HCT116 (cell line): ENCODE measurements at regions not wholly inside any gene's neighbourhood (a gene's known extent, or its start where the extent isn't known, plus 50 kb on each side); places are given as distances from the start of the nearest gene placed in this dataset.

Experiments used
- ATAC-seq: fragments of 200-7000 bp; cut with Tn5 transposase; 2 replicates; pipeline ENCODE4 v1.9.1; 2020; ENCODE audit warnings: mild to moderate bottlenecking, moderate library complexity
- BruUV-seq: library from RNA; stranded (reverse); fragments of 400-500 nt; replicated peaks from 2 replicates; lab custom pipeline; 2021; lab: Mats Ljungman, UMichigan
- CTCF ChIA-PET: fragments of 300-600 bp; sonication (Branson Sonifier 250); formaldehyde crosslinking; loops from one replicate; lab custom pipeline; 2021; ENCODE audit warnings: antibody characterized with exemption; lab: Charles Lee
- POLR2A ChIA-PET: fragments of 300-600, 350-600 bp; sonication (Branson Sonifier 250); formaldehyde crosslinking; loops from one replicate; lab custom pipeline; 2021; ENCODE audit warnings: antibody characterized with exemption; lab: Charles Lee
- RAD21 ChIA-PET, 2 experiments: fragments of 300-600 bp; sonication (Branson Sonifier 250); formaldehyde crosslinking; loops; one replicate each; lab custom pipeline; 2023; ENCODE audit warnings: low total read pairs in 2 of 2; ENCODE audit not compliant: uncharacterized antibody in 2 of 2, unreplicated experiment in 2 of 2, low non-redundant PET in 1 of 2; lab: Charles Lee
- DNase-seq: peaks from one replicate; pipeline ENCODE4 v3.0.0-alpha.2; 2010; ENCODE audit warnings: low read depth, low spot score
- H2AFZ ChIP-seq: fragments of 200-600 bp; shearing (Covaris generic), sonication (generic); 2 replicates; pipeline ENCODE4 v1.6.1; 2017; ENCODE audit warnings: low read depth, mixed run types, mixed read lengths, antibody characterized with exemption, low read length; ENCODE audit not compliant: poor library complexity, severe bottlenecking
- H3K27ac ChIP-seq: 2 replicates; pipeline ENCODE4 v1.5.1; 2012; ENCODE audit warnings: low read depth, low read length
- H3K27me3 ChIP-seq: fragments of 200-600 bp; sonication (generic); 2 replicates; pipeline ENCODE4 v1.6.1; 2016; ENCODE audit warnings: mixed run types, low read length, mixed read lengths; ENCODE audit not compliant: insufficient read depth
- H3K36me3 ChIP-seq, 2 experiments: fragments of 200-500 bp in 1 of 2; fragments of 200-600 bp in 1 of 2; sonication (Bioruptor generic) in 1 of 2; sonication (generic) in 1 of 2; 2 replicates each; pipeline versions ENCODE4 v1.5.1 to v1.6.1; 2014 to 2016; ENCODE audit warnings: low read length in 2 of 2, inconsistent platforms in 1 of 2, mixed read lengths in 1 of 2, mixed run types in 1 of 2; ENCODE audit not compliant: insufficient read depth in 2 of 2, control insufficient read depth in 1 of 2
- H3K4me1 ChIP-seq, 2 experiments: fragments of 200-600 bp in 1 of 2; sonication (generic) in 1 of 2; 2 replicates each; pipeline versions ENCODE4 v1.5.1 to v1.6.1; 2012 to 2017; ENCODE audit warnings: low read length in 2 of 2, inconsistent platforms in 1 of 2, mild to moderate bottlenecking in 1 of 2, mixed read lengths in 1 of 2, mixed run types in 1 of 2, moderate library complexity in 1 of 2; ENCODE audit not compliant: insufficient read depth in 2 of 2, control insufficient read depth in 1 of 2
- H3K4me2 ChIP-seq: fragments of 200-600 bp; sonication (generic); 2 replicates; pipeline ENCODE4 v1.6.1; 2017; ENCODE audit warnings: mixed run types, low read length, mixed read lengths
- H3K4me3 ChIP-seq, 2 experiments: fragments of 200-600 bp in 1 of 2; sonication (generic) in 1 of 2; replicated peaks in 1 of 2; 2 replicates each; pipeline ENCODE4 v1.5.1; 2011 to 2016; ENCODE audit warnings: low read length in 2 of 2, control low read depth in 1 of 2, low read depth in 1 of 2, mild to moderate bottlenecking in 1 of 2, mixed read lengths in 1 of 2, mixed run types in 1 of 2
- H3K79me2 ChIP-seq: fragments of 200-600 bp; sonication (generic); 2 replicates; pipeline ENCODE4 v1.6.1; 2017; ENCODE audit warnings: mild to moderate bottlenecking, mixed run types, low read length, moderate library complexity, mixed read lengths; ENCODE audit not compliant: insufficient read depth
- H3K9ac ChIP-seq: fragments of 200-600 bp; sonication (generic); 2 replicates; pipeline ENCODE4 v1.6.1; 2016; ENCODE audit warnings: low read length, mixed read lengths
- H3K9me2 ChIP-seq: fragments of 200-600 bp; sonication (generic), shearing (Covaris generic); 2 replicates; pipeline ENCODE4 v1.6.1; 2017; ENCODE audit warnings: mixed run types, mild to moderate bottlenecking, moderate library complexity; ENCODE audit not compliant: insufficient read depth
- H3K9me3 ChIP-seq, 2 experiments: fragments of 200-500 bp in 1 of 2; fragments of 200-600 bp in 1 of 2; sonication (Bioruptor generic) in 1 of 2; sonication (generic) in 1 of 2; 2 replicates each; pipeline ENCODE4 v1.6.1; 2014 to 2017; ENCODE audit warnings: low read length in 2 of 2, mixed read lengths in 2 of 2, inconsistent platforms in 1 of 2, low read depth in 1 of 2, mild to moderate bottlenecking in 1 of 2, mixed run types in 1 of 2, moderate library complexity in 1 of 2; ENCODE audit not compliant: control insufficient read depth in 1 of 2, insufficient read depth in 1 of 2
- H4K20me1 ChIP-seq: fragments of 200-600 bp; sonication (generic), shearing (Covaris generic); 2 replicates; pipeline ENCODE4 v1.6.1; 2017; ENCODE audit warnings: mixed run types, mild to moderate bottlenecking, moderate library complexity; ENCODE audit not compliant: insufficient read depth
- CEBPB ChIP-seq: IDR thresholded peaks from 2 replicates; pipeline ENCODE4 v1.6.1; 2012; ENCODE audit warnings: low read depth
- EGR1 ChIP-seq: IDR thresholded peaks from 2 replicates; pipeline ENCODE4 v1.6.1; 2012; ENCODE audit warnings: low read depth
- ELF1 ChIP-seq: IDR thresholded peaks from 2 replicates; pipeline ENCODE4 v1.6.1; 2012; ENCODE audit warnings: low read depth, borderline replicate concordance
- EZH2 ChIP-seq: fragments of 200-600 bp; sonication (generic); IDR thresholded peaks from 2 replicates; pipeline ENCODE4 v1.6.1; 2017; ENCODE audit warnings: antibody characterized with exemption, mixed run types
- POLR2A ChIP-seq: IDR thresholded peaks from 2 replicates; pipeline ENCODE4 v1.7.0; 2011; ENCODE audit warnings: borderline replicate concordance; ENCODE audit not compliant: insufficient read depth, insufficient read length; ENCODE audit errors: extremely low read depth
- RAD21 ChIP-seq: IDR thresholded peaks from 2 replicates; pipeline ENCODE4 v1.6.1; 2012; ENCODE audit warnings: low read depth, mild to moderate bottlenecking
- SIN3A ChIP-seq: IDR thresholded peaks from 2 replicates; pipeline ENCODE4 v1.6.1; 2012; ENCODE audit warnings: low read depth
- SP1 ChIP-seq: IDR thresholded peaks from 2 replicates; pipeline ENCODE4 v1.6.1; 2012; ENCODE audit warnings: low read depth
- SRF ChIP-seq: IDR thresholded peaks from 2 replicates; pipeline ENCODE4 v1.6.1; 2012; ENCODE audit warnings: low read depth
- TCF7L2 ChIP-seq: IDR thresholded peaks from 2 replicates; pipeline ENCODE4 v1.7.0; 2011; ENCODE audit warnings: borderline replicate concordance, inconsistent platforms; ENCODE audit not compliant: insufficient read depth, insufficient read length; ENCODE audit errors: extremely low read depth
- YY1 ChIP-seq: IDR thresholded peaks from 2 replicates; pipeline ENCODE4 v1.6.1; 2011; ENCODE audit warnings: low read length, low read depth, moderate library complexity, mild to moderate bottlenecking; ENCODE audit not compliant: insufficient replicate concordance; ENCODE audit errors: extremely low read depth
- ZFX ChIP-seq: fragments of 450-650 bp; IDR thresholded peaks from 2 replicates; pipeline ENCODE4 v1.6.1; 2017
- intact Hi-C: fragments of 100-400 bp; cut with micrococcal nuclease; formaldehyde crosslinking; loops from 2 replicates; pipeline ENCODE4 v1.10.0; 2022
- TF ChIP-seq, protein P1 (sequence below): IDR thresholded peaks from 2 replicates; pipeline ENCODE4 v1.6.1; 2012
- TF ChIP-seq, protein P2 (sequence below), 3 experiments: fragments of 200-600 bp in 1 of 3; sonication (generic) in 1 of 3; IDR thresholded peaks in 2 of 3; conservative IDR thresholded peaks in 1 of 3; 2 replicates each; pipeline ENCODE4 v1.5.1; 2012 to 2017; ENCODE audit warnings: low read depth in 2 of 3, low read length in 2 of 3, antibody characterized with exemption in 1 of 3, borderline replicate concordance in 1 of 3, control low read depth in 1 of 3, mild to moderate bottlenecking in 1 of 3, mixed read lengths in 1 of 3, mixed run types in 1 of 3, moderate library complexity in 1 of 3; ENCODE audit not compliant: insufficient read depth in 1 of 3
- TF ChIP-seq, protein P3 (sequence below): IDR thresholded peaks from 2 replicates; pipeline ENCODE4 v1.6.1; 2011; ENCODE audit warnings: mild to moderate bottlenecking, low read length, moderate library complexity; ENCODE audit not compliant: insufficient replicate concordance; ENCODE audit errors: extremely low read depth
- TF ChIP-seq, protein P4 (sequence below): IDR thresholded peaks from 2 replicates; pipeline ENCODE4 v1.6.1; 2012; ENCODE audit warnings: low read depth
- TF ChIP-seq, protein P5 (sequence below): IDR thresholded peaks from 2 replicates; pipeline ENCODE4 v1.6.1; 2012

DNA sequence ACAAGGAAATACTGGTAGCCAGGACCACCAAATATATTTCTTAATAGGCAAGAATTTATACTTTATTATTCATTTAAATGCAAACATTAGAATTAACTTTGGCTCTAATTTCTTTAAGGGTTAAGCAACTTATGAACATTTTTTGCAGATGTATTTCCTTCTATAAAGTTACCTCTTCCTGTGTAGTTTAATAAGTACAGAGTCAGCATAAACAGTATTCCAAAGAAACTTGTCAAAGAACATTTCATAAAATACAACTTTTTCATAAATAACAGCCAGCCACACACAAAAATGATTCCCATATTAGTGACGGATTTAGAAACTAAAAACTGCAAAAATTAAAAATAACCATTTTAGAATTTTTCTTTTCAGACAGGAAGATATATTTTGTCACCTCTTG lies 723.2 kb downstream of the KCNJ2 start:
- no TSS peak for BruUV-seq
- no peak overlapping the region for H3K4me3 ChIP-seq
- RAD21 ChIA-PET: no interaction called here
- no peak for TF ChIP-seq SP1
- TF ChIP-seq EZH2: no peak
- TF ChIP-seq RAD21: no peak
- TF ChIP-seq ELF1: no peak
- TF ChIP-seq, protein P1, sequence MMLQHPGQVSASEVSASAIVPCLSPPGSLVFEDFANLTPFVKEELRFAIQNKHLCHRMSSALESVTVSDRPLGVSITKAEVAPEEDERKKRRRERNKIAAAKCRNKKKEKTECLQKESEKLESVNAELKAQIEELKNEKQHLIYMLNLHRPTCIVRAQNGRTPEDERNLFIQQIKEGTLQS: no peak
- TF ChIP-seq, protein P2, sequence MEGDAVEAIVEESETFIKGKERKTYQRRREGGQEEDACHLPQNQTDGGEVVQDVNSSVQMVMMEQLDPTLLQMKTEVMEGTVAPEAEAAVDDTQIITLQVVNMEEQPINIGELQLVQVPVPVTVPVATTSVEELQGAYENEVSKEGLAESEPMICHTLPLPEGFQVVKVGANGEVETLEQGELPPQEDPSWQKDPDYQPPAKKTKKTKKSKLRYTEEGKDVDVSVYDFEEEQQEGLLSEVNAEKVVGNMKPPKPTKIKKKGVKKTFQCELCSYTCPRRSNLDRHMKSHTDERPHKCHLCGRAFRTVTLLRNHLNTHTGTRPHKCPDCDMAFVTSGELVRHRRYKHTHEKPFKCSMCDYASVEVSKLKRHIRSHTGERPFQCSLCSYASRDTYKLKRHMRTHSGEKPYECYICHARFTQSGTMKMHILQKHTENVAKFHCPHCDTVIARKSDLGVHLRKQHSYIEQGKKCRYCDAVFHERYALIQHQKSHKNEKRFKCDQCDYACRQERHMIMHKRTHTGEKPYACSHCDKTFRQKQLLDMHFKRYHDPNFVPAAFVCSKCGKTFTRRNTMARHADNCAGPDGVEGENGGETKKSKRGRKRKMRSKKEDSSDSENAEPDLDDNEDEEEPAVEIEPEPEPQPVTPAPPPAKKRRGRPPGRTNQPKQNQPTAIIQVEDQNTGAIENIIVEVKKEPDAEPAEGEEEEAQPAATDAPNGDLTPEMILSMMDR (IDR thresholded peaks at IDR 0.05 in 2 of 3, conservative IDR thresholded peaks at IDR 0.05 in 1 of 3; ENCODE audit: borderline replicate concordance in 1 of 3, insufficient read depth in 1 of 3, low read depth in 2 of 3, low read length in 2 of 3): no peak
- no peak for TF ChIP-seq SIN3A
- TF ChIP-seq YY1: no peak
- TF ChIP-seq POLR2A: no peak
- no peak for TF ChIP-seq SRF
- no peak for TF ChIP-seq ZFX
- TF ChIP-seq EGR1: no peak
- no peak for TF ChIP-seq TCF7L2
- TF ChIP-seq, protein P3, sequence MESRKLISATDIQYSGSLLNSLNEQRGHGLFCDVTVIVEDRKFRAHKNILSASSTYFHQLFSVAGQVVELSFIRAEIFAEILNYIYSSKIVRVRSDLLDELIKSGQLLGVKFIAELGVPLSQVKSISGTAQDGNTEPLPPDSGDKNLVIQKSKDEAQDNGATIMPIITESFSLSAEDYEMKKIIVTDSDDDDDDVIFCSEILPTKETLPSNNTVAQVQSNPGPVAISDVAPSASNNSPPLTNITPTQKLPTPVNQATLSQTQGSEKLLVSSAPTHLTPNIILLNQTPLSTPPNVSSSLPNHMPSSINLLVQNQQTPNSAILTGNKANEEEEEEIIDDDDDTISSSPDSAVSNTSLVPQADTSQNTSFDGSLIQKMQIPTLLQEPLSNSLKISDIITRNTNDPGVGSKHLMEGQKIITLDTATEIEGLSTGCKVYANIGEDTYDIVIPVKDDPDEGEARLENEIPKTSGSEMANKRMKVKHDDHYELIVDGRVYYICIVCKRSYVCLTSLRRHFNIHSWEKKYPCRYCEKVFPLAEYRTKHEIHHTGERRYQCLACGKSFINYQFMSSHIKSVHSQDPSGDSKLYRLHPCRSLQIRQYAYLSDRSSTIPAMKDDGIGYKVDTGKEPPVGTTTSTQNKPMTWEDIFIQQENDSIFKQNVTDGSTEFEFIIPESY: no peak
- TF ChIP-seq, protein P4, sequence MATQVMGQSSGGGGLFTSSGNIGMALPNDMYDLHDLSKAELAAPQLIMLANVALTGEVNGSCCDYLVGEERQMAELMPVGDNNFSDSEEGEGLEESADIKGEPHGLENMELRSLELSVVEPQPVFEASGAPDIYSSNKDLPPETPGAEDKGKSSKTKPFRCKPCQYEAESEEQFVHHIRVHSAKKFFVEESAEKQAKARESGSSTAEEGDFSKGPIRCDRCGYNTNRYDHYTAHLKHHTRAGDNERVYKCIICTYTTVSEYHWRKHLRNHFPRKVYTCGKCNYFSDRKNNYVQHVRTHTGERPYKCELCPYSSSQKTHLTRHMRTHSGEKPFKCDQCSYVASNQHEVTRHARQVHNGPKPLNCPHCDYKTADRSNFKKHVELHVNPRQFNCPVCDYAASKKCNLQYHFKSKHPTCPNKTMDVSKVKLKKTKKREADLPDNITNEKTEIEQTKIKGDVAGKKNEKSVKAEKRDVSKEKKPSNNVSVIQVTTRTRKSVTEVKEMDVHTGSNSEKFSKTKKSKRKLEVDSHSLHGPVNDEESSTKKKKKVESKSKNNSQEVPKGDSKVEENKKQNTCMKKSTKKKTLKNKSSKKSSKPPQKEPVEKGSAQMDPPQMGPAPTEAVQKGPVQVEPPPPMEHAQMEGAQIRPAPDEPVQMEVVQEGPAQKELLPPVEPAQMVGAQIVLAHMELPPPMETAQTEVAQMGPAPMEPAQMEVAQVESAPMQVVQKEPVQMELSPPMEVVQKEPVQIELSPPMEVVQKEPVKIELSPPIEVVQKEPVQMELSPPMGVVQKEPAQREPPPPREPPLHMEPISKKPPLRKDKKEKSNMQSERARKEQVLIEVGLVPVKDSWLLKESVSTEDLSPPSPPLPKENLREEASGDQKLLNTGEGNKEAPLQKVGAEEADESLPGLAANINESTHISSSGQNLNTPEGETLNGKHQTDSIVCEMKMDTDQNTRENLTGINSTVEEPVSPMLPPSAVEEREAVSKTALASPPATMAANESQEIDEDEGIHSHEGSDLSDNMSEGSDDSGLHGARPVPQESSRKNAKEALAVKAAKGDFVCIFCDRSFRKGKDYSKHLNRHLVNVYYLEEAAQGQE: no peak
- no peak for TF ChIP-seq CEBPB
- TF ChIP-seq, protein P5, sequence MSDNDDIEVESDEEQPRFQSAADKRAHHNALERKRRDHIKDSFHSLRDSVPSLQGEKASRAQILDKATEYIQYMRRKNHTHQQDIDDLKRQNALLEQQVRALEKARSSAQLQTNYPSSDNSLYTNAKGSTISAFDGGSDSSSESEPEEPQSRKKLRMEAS: no peak
- TF ChIP-seq, all 23 proteins: peak for 0
- Histone ChIP-seq H3K27ac (no peak overlapping the region), H2AFZ (no peak overlapping the region), H3K9ac (no peak overlapping the region), H3K4me1 (no peaks in the 10 kb centered on the region), H3K36me3 (no peaks in the 10 kb centered on the region), H3K9me2 (no peaks in the 10 kb centered on the region), H3K9me3 (no peaks in the 10 kb centered on the region; a peak in 1 of 4 replicates), H3K79me2 (no peaks in the 10 kb centered on the region), H4K20me1 (no peaks in the 10 kb centered on the region), H3K4me2 (no peak overlapping the region), H3K27me3 (no peaks in the 10 kb centered on the region)
- ATAC-seq (no peak), DNase-seq (no peak)
- intact Hi-C loops: no loop called here
- POLR2A ChIA-PET: no interaction called here
- CTCF ChIA-PET: no interaction called here
